Nephron progenitor cell (in vitro differentiated cells): ENCODE measurements at regions not wholly inside any gene's neighbourhood (a gene's known extent, or its start where the extent isn't known, plus 50 kb on each side); places are given as distances from the start of the nearest gene placed in this dataset.

Source experiments
- DNase-seq: peaks from one replicate; pipeline ENCODE4 v3.0.0; 2021
- H3K27ac Mint-ChIP-seq: 2 replicates; pipeline ENCODE4 v1.8.0; 2021; ENCODE audit warnings: mild to moderate bottlenecking, moderate library complexity, mixed read lengths
- H3K27me3 Mint-ChIP-seq: 2 replicates; pipeline ENCODE4 v1.8.0; 2021; ENCODE audit warnings: mild to moderate bottlenecking, low read depth, mixed read lengths; ENCODE audit not compliant: poor library complexity
- H3K36me3 Mint-ChIP-seq: 2 replicates; pipeline ENCODE4 v1.8.0; 2021; ENCODE audit warnings: low read depth, mixed read lengths
- H3K4me1 Mint-ChIP-seq: 2 replicates; pipeline ENCODE4 v1.8.0; 2021; ENCODE audit warnings: mixed read lengths
- H3K4me3 Mint-ChIP-seq: 2 replicates; pipeline ENCODE4 v1.8.0; 2021; ENCODE audit warnings: mild to moderate bottlenecking, moderate library complexity, mixed read lengths
- H3K9me3 Mint-ChIP-seq: 2 replicates; pipeline ENCODE4 v1.8.0; 2021; ENCODE audit warnings: mild to moderate bottlenecking, moderate library complexity, mixed read lengths
- TF ChIP-seq, protein P1 (sequence below): fragments of 200-600 bp; sonication (generic); IDR thresholded peaks from 2 replicates; pipeline ENCODE4 v1.5.0; 2021; ENCODE audit warnings: antibody characterized with exemption

DNA sequence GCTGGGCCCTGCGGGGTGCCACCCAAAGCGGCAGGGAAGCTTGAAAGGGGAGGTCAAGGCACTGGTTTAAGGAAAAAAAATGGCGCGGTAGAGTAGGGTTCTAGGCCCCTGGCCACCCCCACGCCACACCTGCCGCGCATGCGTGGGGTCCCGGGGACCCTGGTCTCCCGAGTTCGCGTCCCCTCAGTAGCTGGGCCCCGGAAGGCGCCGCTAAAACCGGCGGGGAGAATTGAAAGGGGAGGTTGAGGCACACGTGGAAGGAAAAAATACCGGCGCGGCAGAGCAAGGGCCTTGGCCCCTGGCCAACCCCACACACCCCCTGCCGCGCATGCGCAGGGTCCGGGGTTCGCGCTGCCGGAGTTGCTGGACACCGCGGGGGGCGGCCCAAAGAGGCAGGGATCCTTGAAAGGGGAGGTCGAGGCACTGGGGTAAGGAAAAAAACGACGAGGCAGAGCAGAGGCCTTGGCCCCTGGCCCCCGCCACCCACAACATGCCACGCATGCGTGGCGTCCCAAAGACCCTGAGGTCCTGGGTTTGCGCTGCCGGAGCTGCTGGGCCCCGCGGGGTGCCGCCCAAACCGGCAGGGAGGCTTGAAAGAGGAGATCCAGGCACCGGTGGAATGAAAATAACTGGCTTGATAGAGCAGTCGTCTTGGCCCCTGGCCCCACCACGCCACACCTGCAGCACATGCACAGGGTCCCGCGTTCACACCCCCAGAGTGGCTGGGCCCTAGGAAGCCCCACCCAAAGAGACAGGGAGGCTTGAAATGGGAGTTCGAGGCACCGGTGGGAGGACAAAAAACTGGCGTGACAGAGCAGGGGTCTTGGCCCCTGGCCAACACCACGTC is 314.5 kb downstream of the ALG10 start:
- Mint-ChIP-seq H3K9me3 (peaks cover 79% of the 10 kb centered on the region), H3K4me3 (no peak overlapping the region), H3K36me3 (no peaks in the 10 kb centered on the region), H3K27ac (no peak overlapping the region), H3K4me1 (no peaks in the 10 kb centered on the region), H3K27me3 (no peaks in the 10 kb centered on the region)
- TF ChIP-seq, protein P1, sequence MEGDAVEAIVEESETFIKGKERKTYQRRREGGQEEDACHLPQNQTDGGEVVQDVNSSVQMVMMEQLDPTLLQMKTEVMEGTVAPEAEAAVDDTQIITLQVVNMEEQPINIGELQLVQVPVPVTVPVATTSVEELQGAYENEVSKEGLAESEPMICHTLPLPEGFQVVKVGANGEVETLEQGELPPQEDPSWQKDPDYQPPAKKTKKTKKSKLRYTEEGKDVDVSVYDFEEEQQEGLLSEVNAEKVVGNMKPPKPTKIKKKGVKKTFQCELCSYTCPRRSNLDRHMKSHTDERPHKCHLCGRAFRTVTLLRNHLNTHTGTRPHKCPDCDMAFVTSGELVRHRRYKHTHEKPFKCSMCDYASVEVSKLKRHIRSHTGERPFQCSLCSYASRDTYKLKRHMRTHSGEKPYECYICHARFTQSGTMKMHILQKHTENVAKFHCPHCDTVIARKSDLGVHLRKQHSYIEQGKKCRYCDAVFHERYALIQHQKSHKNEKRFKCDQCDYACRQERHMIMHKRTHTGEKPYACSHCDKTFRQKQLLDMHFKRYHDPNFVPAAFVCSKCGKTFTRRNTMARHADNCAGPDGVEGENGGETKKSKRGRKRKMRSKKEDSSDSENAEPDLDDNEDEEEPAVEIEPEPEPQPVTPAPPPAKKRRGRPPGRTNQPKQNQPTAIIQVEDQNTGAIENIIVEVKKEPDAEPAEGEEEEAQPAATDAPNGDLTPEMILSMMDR, result no peak
- no peak for DNase-seq

- Mint-ChIP-seq H3K9me3 (peaks cover 73% of the 10 kb centered on the region), H3K27ac (no peak overlapping the region), H3K4me1 (no peaks in the 10 kb centered on the region), H3K27me3 (no peaks in the 10 kb centered on the region), H3K36me3 (no peaks in the 10 kb centered on the region), H3K4me3 (no peak overlapping the region)
- TF ChIP-seq, protein P1, result no peak
- no peak for DNase-seq
Observed at GRCh38 chr12:34338751-34339150, 316.5 kb downstream of the ALG10 start.

GRCh38 chr12:34339922-34340321 is 317.6 kb downstream of the ALG10 start:
- Mint-ChIP-seq H3K4me3 (no peak overlapping the region), H3K9me3 (peaks cover 62% of the 10 kb centered on the region), H3K36me3 (no peaks in the 10 kb centered on the region), H3K4me1 (no peaks in the 10 kb centered on the region), H3K27ac (no peak overlapping the region), H3K27me3 (no peaks in the 10 kb centered on the region)
- TF ChIP-seq, protein P1, result no peak
- DNase-seq, result no peak

DNA sequence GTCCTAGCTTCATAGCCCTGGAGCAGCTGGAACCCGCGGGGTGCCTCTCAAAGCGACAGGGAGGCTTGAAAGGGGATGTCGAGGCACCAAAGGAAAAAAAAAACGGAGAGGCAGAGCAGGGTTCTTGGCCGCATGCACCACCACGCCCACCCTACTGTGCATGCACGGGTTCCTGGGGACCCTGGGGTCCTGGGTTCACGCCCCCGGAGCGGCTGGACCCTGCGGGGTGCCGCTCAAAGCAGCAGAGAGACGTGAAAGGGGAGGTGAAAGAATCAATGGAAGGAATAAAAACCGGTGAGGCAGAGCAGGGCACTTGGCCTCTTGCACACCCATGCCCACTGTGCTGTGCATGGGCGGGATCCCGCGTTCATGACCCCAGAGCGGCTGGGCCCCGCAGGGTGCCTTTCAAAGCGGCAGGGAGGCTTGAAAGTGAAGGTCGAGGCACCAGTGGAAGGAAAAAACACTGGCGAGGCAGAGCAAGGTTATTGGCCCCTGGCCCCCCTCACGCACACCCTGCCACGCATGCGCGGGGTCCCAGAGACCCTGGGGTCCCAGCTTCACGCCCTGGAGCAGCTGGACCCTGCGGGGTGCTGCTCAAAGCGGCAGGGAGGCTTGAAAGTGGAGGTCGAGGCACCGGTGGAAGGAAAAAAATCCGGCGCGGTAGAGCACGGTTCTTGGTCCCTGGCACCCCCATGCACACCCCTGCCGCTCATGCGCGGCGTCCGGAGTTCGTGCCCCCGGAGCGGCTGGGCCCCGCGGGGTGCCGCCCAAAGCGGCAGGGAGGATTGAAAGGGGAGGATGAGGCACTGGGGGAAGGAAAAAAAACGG is 318.5 kb downstream of the ALG10 start:
- no peak for DNase-seq
- no peaks in the 10 kb centered on the region for H3K27me3 Mint-ChIP-seq
- no peaks in the 10 kb centered on the region for H3K36me3 Mint-ChIP-seq
- no peak overlapping the region for H3K27ac Mint-ChIP-seq
- H3K4me1 Mint-ChIP-seq, result no peaks in the 10 kb centered on the region
- TF ChIP-seq, protein P1, result no peak
- H3K9me3 Mint-ChIP-seq, result peaks cover 57% of the 10 kb centered on the region
- H3K4me3 Mint-ChIP-seq, result no peak overlapping the region

DNA sequence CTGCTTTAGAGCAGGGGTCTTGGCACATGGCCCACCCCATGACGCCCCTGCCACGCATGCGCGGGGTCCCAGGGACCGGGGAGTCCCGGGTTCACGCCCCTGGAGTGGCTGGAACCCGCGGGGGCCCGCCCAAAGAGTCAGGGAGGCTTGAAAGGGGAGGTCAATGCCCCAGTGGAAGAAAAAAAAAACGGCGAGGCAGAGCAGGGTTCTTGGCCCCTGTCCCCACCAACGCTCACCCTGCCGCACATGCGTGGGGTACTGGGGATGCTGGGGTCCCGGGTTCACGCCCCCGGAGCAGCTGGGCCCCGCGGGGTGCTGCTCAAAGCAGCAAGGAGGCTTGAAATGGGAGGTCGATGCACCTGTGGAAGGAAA is 319.1 kb downstream of the ALG10 start:
- no peak overlapping the region for H3K27ac Mint-ChIP-seq
- H3K9me3 Mint-ChIP-seq, result peaks cover 54% of the 10 kb centered on the region
- no peaks in the 10 kb centered on the region for H3K4me1 Mint-ChIP-seq
- TF ChIP-seq, protein P1, result no peak
- no peak overlapping the region for H3K4me3 Mint-ChIP-seq
- DNase-seq, result no peak
- no peaks in the 10 kb centered on the region for H3K36me3 Mint-ChIP-seq
- no peaks in the 10 kb centered on the region for H3K27me3 Mint-ChIP-seq
